ENCODE measurements at regions not wholly inside any gene's neighbourhood (a gene's known extent, or its start where the extent isn't known, plus 50 kb on each side); places are given as distances from the start of the nearest gene placed in this dataset.

DNA sequence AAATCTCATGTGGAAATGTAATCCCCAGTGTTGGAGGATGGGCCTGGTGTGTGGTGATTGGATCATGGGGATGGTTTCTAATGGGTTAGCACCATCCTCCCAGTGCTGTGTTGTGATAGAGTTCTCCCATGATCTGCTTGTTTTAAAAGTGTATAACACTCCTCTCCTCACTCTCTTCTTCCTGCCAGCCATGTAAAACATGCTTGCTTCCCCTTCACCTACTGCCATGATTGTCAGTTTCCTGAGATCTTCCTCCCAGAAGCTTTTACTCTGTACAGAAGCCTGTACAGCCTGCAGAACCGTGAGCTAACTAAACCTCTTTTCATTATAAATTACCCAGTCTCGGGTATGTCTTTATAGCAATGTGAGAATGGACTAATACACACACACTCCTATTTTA, 499.1 kb downstream of the RASEF start:
- TF ChIP-seq EZH2 (IDR thresholded peaks at IDR 0.05; ENCODE audit: borderline replicate concordance, insufficient read depth, low read depth, low read length, poor library complexity, severe bottlenecking): no peak
- TF ChIP-seq CTCF (IDR thresholded peaks at IDR 0.05): no peak
